GM18870 (cell line): ENCODE measurements at regions not wholly inside any gene's neighbourhood (a gene's known extent, or its start where the extent isn't known, plus 50 kb on each side); places are given as distances from the start of the nearest gene placed in this dataset.
A peak's percentile ranks its signal among the peaks of the same experiment; 100 is the strongest.
"Not testable (repeated sequence)": the region's sequence is repeated elsewhere in the genome, so short reads cannot be mapped to it uniquely, and the experiment has no call there.

ENCODE experiments used
- ATAC-seq: cut with Tn5 transposase; IDR thresholded peaks from one replicate; pipeline ENCODE4 v1.9.1; 2021; ENCODE audit warnings: moderate library complexity; ENCODE audit not compliant: unreplicated experiment

GRCh38 chr3:110293660-110294059 lies 778.0 kb upstream of the NECTIN3 start:
- no peak for ATAC-seq

- no peak for ATAC-seq
These were observed 774.7 kb upstream of the NECTIN3 start for GRCh38 chr3:110296885-110297284.

GRCh38 chr3:110301781-110302180 lies 769.8 kb upstream of the NECTIN3 start:
- no peak for ATAC-seq

- no peak for ATAC-seq
These were observed 764.4 kb upstream of the NECTIN3 start for GRCh38 chr3:110307065-110307809.

GRCh38 chr3:110311541-110311940 lies 760.1 kb upstream of the NECTIN3 start:
- no peak for ATAC-seq

GRCh38 chr3:110314512-110315114 lies 757.0 kb upstream of the NECTIN3 start:
- ATAC-seq, result peak; percentile 86

GRCh38 chr3:110318108-110318507 lies 753.5 kb upstream of the NECTIN3 start:
- ATAC-seq, result no peak

GRCh38 chr3:110323349-110323748 lies 748.3 kb upstream of the NECTIN3 start:
- ATAC-seq, result no peak

GRCh38 chr3:110324171-110324705 lies 747.4 kb upstream of the NECTIN3 start:
- no peak for ATAC-seq

- ATAC-seq, result no peak
These were observed 743.7 kb upstream of the NECTIN3 start for GRCh38 chr3:110327870-110328269.

GRCh38 chr3:110331562-110331961 lies 740.1 kb upstream of the NECTIN3 start:
- ATAC-seq, result not testable (repeated sequence)

- ATAC-seq, result no peak
These were observed 739.0 kb upstream of the NECTIN3 start for GRCh38 chr3:110332629-110333028.

- ATAC-seq, result no peak
These were observed 730.6 kb upstream of the NECTIN3 start for GRCh38 chr3:110341047-110341446.

GRCh38 chr3:110343376-110343775 lies 728.2 kb upstream of the NECTIN3 start:
- ATAC-seq, result no peak

- ATAC-seq, result peak; percentile 88
These were observed 727.7 kb upstream of the NECTIN3 start for GRCh38 chr3:110343945-110344344.

GRCh38 chr3:110344487-110344886 lies 727.1 kb upstream of the NECTIN3 start:
- ATAC-seq, result peak; percentile 0

- peak; percentile 54 for ATAC-seq
These were observed 726.5 kb upstream of the NECTIN3 start for GRCh38 chr3:110344897-110345767.

- no peak for ATAC-seq
These were observed 722.3 kb upstream of the NECTIN3 start for GRCh38 chr3:110349295-110349694.

- ATAC-seq, result no peak
These were observed 718.6 kb upstream of the NECTIN3 start for GRCh38 chr3:110352841-110353604.

GRCh38 chr3:110362751-110363150 lies 708.9 kb upstream of the NECTIN3 start:
- ATAC-seq, result no peak

GRCh38 chr3:110367289-110367688 lies 704.3 kb upstream of the NECTIN3 start:
- not testable (repeated sequence) for ATAC-seq
